NCI-H446 (cell line): ENCODE measurements at regions not wholly inside any gene's neighbourhood (a gene's known extent, or its start where the extent isn't known, plus 50 kb on each side); places are given as distances from the start of the nearest gene placed in this dataset.
"Not testable (repeated sequence)": the region's sequence is repeated elsewhere in the genome, so short reads cannot be mapped to it uniquely, and the experiment has no call there.

Source experiments
- DNase-seq, 2 experiments: peaks; one replicate each; lab custom pipeline; 2025; lab: John Stamatoyannopoulos, UW

- DNase-seq, result no peak
These were observed 94.9 kb upstream of the COL5A1 start for GRCh38 chr9:134546746-134547145.

DNA sequence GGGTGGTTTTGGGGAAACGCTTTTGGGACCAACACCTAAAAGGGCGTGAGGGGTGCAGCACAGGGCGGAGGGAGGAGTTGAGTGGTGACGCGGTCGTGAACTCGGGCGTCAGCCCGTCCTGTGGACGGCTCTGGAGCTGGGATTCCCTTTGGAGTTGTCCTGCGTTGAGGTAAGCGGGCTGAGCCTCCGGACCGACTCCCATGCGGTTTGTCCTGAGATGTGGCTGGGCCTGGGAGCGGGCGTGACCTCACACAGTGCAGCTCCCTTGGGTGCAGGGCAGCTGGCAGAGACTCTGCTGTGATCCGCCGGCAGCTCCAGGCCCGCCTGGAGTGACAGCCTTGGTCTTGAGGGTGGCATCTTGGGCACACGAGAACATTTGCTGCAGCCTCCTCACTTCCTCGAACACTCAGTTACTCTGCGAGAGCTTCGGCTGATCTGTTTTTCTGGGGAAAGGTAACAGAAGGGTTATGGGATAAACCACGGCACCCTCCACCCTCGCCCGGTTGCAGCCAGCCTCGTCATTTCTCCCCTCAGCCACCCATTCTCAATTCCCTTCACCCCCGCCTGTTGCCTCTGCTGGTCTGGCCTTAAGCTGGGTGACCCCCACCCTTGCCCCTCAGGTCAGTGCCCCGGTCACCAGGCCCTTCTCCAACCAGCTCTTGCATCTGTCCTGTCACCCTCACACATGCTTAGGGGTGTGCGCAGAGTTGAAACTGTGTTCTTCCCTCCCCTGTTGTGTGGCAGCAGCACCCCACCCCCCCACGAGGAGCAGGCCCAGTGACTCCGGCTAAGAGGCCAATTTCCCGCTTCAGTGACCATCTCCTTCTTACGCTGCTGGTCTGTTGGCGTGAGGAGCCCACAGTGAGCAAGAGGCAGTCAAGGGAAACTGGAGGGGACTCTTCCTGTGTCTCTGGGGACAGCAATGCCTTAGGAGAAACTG, 94.2 kb upstream of the COL5A1 start:
- no peak for DNase-seq

GRCh38 chr9:134548185-134548584, 93.4 kb upstream of the COL5A1 start:
- no peak for DNase-seq

DNA sequence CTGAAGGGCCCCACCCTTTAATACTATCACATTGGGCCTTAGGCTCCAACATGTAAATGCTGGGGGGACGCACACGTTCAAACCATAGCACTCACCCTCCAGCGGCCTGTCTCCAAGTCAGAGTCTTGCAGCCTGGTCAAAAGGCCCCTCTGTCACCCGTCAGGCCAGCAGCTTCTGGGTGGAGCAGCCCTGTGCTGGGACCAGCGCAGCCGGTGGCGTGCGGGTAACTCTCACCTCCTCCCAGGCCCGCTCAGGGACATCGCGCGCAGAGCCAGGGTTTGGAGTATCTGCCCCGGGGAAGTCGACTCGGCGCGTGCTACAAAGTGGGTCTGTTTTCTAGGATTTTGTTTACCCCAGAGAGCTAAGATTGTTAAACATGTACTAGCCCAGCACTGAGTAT, 93.0 kb upstream of the COL5A1 start:
- no peak for DNase-seq

GRCh38 chr9:134549336-134549735, 92.3 kb upstream of the COL5A1 start:
- no peak for DNase-seq

DNA sequence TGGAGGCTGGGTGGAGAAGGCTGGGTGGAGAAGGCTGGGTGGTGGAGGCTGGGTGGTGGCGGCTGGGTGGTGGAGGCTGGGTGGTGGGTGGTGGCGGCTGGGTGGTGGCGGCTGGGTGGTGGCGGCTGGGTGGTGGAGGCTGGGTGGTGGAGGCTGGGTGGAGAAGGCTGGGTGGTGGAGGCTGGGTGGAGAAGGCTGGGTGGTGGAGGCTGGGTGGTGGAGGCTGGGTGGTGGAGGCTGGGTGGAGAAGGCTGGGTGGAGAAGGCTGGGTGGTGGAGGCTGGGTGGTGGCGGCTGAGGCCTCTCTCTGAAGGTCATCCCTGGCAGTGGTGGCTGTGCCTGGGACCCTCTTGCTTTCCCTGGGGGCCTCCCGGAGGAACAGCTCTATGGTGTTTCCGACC, 91.5 kb upstream of the COL5A1 start:
- DNase-seq, result not testable (repeated sequence)

DNA sequence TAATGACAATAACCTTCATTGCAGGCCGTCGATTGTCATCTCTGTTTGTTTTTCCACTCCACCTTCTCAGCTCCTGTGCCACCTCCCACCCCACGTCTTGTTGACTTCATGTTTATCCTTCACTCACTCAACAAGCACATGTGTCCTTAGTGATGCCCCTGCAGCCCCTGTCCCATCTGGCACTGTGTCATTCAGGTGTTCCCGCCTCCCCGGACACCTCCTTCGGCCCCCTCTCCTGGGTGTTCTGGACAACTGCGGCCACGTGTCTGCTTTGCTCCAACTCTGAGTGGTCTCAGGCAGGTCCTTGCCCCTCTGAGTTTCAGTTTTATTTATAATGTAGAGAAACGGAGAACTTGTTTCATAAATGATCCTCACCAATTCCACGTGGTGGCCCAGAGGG, 91.0 kb upstream of the COL5A1 start:
- no peak for DNase-seq

- no peak for DNase-seq
These were observed 90.4 kb upstream of the COL5A1 start for GRCh38 chr9:134551176-134551575.

DNA sequence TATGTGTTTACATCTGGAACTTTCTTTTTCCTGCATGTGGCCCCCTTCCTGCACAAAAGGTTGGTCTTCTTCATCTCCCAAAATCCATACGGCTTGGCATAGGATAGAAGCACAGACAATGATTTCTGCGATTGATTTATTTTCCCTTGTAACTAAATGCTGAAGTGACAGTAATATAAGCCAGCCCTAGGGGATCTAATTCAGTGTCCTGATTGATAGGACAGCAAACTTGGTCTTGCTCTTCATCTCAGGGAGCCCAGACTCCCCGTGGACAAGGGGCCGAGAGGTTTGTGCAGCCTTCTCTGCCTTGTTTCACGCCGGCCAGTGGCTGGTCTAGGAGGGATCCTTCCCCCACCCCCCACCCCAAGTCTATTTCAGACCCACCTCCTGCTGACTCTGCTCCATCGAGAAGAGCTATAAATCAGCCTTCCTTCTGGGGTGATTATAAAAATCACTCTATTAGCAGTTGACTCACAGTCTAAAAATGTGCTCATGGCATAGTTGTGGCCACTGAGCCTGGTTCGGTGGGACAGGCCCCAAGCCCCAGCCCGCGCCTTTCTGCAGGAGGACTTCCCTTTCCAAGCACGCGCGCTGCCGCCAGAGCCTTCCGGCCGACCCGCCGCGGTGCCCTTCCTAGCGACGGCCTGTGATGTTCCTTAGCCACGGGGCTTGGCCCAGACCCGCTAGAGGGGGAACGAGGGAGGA, 89.8 kb upstream of the COL5A1 start:
- DNase-seq, result no peak

GRCh38 chr9:134552349-134552990, 89.1 kb upstream of the COL5A1 start:
- no peak for DNase-seq

DNA sequence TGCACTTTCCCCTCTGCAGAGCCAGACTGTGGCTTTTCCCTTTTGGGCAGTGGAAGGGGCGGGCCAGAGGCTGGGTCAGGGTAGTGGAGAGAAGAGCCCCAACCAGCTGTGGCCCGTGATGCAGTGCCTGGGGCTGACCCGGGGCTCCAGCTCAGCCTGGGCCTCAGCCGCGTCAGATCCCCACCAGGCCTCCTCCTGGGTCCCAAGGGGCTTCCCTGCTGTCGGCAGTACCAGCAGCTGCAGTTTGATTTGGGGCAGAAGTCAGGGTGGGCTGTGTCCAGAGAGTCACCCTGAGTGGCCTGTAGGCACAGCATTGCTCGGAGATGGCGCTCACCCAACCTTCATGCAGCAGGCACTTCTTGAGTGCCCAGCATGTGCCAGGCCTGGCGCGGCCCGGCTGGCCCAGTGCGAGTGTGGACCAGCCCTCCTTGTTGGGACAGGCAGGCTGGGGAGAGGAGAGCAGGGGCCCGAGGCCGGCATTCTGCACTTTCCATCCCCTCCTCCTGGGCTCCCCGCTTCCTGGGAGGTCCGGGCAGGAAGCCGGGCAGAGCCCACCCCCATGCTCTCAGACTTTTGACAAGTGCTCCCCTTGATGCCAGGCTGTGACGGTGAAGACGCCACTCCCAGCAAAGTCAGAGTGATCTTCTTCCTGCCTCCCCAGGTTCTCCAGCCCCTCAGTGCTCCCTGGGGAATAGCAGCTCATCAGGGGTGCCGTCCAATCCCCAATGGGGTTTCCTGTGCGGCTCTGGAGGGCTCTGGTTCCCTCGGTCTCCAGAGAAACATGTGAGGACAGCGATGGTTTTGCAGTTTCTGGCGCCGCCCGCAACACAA, 88.3 kb upstream of the COL5A1 start:
- DNase-seq, result no peak

GRCh38 chr9:134553996-134554372, 87.6 kb upstream of the COL5A1 start:
- DNase-seq, result no peak

GRCh38 chr9:134554373-134555093, 87.1 kb upstream of the COL5A1 start:
- DNase-seq, result no peak

GRCh38 chr9:134555094-134555650, 86.4 kb upstream of the COL5A1 start:
- no peak for DNase-seq

- DNase-seq, result no peak
These were observed 85.0 kb upstream of the COL5A1 start for GRCh38 chr9:134556531-134557068.

GRCh38 chr9:134557331-134557730, 84.3 kb upstream of the COL5A1 start:
- DNase-seq, result no peak

DNA sequence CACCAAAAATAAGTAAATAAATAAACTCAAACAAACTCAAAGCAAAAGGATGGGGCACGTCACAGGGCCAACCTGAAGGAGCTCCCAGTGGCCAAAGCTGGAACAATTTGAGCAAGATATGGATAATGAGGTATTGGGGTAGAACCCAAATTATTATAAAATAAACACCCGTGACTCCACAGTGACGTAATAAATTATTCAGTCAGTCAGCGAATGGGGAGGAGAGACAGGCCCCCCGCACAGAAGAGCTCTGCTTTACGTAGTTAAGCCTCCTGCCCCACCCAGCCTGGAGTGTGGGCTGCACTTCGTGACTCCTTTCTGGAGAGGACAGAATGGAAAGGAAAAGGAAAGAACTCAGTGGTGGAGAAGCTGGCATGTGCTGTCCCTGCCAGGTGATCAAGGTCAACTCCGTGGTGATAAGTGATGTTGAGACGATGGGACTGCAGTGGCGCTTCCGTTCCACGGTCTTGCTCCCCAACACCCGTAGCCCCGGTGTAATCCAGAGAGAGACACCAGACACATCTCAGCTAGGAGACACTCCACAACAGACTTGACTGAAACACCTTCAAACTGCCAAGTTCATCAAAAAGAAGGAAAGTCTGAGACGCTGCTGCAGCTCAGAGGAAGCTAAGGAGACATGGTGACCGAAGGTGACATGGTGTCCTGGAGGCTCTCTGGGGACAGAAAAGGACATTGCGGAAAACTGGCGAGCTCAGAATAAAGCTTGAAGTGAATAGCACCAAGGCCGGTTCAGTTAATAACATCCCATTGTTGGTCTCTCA, 83.3 kb upstream of the COL5A1 start:
- DNase-seq, result no peak

DNA sequence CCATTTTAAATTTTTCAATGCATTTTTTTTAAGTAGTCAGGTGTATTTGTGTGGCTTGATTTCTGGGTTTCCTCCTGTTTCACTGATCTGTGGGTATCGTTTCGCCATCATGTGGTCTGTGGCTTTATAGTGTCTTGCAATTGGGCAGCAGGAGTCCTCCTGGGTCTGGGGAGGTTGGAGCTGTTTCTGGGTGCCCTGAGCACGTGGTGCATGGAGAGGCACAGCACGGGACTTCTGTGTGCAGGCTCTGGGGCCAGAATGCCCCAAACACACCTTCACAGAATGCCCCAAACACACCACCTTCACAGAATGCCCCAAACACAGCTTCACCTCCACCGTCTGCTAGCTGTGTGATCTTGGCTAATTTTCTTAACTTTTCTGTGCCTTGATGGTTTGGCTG, 82.6 kb upstream of the COL5A1 start:
- DNase-seq, result no peak

DNA sequence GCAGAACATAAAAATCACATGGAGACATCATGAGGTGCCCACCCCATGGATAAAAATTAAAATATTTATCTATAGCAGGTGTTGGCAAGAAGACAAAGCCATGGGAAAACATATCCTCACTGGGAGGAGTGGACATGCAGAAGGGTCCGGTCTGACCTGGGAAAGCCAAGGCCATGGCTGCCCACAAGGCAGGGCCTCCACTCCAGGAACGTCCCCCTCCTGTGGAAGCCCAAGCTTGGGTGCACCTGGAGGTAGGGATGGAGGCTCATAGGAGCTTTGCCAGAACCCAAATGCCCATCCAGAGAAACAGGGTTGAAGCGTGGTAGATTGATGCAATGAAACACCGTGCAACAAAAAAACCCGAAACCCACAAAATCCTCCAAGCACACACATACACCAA, 81.4 kb upstream of the COL5A1 start:
- DNase-seq, result no peak

DNA sequence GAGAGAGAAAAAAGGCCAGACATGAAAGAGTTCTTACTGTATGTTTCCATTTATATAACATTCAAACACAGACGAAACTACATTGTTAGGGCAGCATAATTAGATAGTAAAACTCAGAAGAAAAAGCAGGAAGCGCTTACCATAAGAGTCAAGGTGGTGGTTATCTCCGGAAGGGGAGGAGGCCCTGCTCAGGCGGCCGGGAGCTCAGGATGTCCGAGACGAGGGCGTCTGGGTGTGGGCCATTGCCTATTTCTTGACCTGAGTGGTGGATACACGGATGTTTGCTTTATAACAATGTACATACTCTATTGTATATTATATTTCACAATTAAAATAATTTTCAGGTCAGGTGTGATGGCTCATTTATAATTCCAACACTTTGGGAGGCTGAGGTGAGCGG, 80.9 kb upstream of the COL5A1 start:
- no peak for DNase-seq
